K562 (cell line): ENCODE measurements at regions not wholly inside any gene's neighbourhood (a gene's known extent, or its start where the extent isn't known, plus 50 kb on each side); places are given as distances from the start of the nearest gene placed in this dataset.
"Not testable (repeated sequence)": the region's sequence is repeated elsewhere in the genome, so short reads cannot be mapped to it uniquely, and the experiment has no call there.

Experiments
- ATAC-seq: fragments of 200-7000 bp; cut with Tn5 transposase; 3 replicates; pipeline ENCODE4 v1.9.1; 2020; ENCODE audit warnings: moderate library complexity
- BruUV-seq: library from RNA; stranded (reverse); fragments of 400-500 nt; replicated peaks from 2 replicates; lab custom pipeline; 2021; lab: Mats Ljungman, UMichigan
- CTCF ChIA-PET: fragments of 300-600 bp; formaldehyde crosslinking; extraction: SDS; loops from one replicate; lab custom pipeline; 2021; ENCODE audit warnings: low intra/inter-chr PET ratio; lab: Yijun Ruan, JAX
- POLR2A ChIA-PET: fragments of 300-600, 350-650 bp; sonication (Branson Sonifier 250); formaldehyde crosslinking; extraction: SDS; loops from one replicate; lab custom pipeline; 2021; ENCODE audit warnings: antibody characterized with exemption, inconsistent platforms; lab: Yijun Ruan, JAX
- DNase-seq, 4 experiments: peaks; one replicate each; pipeline versions ENCODE4 v3.0.0 to v3.0.0-alpha.2; 2011 to 2018; ENCODE audit warnings: low spot score in 3 of 4, mixed read lengths in 3 of 4; ENCODE audit errors: extremely low read depth in 1 of 4
- FAIRE-seq: peaks from 2 replicates; lab custom pipeline; 2011; peaks lifted over from hg19 to GRCh38; lab: Jason Lieb, UNC
- H2AFZ ChIP-seq: 2 replicates; pipeline ENCODE4 v1.6.0; 2011; ENCODE audit warnings: low read depth, low read length, control low read depth, inconsistent platforms
- H3K27ac ChIP-seq: fragments of 200-600 bp; 3 replicates; pipeline ENCODE4 v1.8.0; 2011; ENCODE audit warnings: low read depth, mild to moderate bottlenecking, control low read depth, inconsistent platforms, low read length, moderate library complexity, mixed read lengths; ENCODE audit errors: extremely low read depth
- H3K27me3 ChIP-seq, 2 experiments: fragments of 300-600 bp in 1 of 2; 2 replicates in 1 of 2; 3 replicates in 1 of 2; pipeline versions ENCODE4 v1.6.0 to v1.8.0; 2011; ENCODE audit warnings: inconsistent platforms in 2 of 2, low read length in 2 of 2, mild to moderate bottlenecking in 1 of 2, mixed read lengths in 1 of 2, moderate library complexity in 1 of 2; ENCODE audit not compliant: control insufficient read depth in 2 of 2, insufficient read depth in 2 of 2
- H3K36me3 ChIP-seq: fragments of 300-600 bp; 3 replicates; pipeline ENCODE4 v1.8.0; 2011; ENCODE audit warnings: mild to moderate bottlenecking, low read length, inconsistent platforms; ENCODE audit not compliant: control insufficient read depth, insufficient read depth
- H3K4me1 ChIP-seq, 2 experiments: fragments of 200-600 bp in 1 of 2; replicated peaks in 1 of 2; 2 replicates in 1 of 2; 3 replicates in 1 of 2; pipeline versions ENCODE4 v1.5.1 to v1.8.0; 2011; ENCODE audit warnings: inconsistent platforms in 2 of 2, low read length in 2 of 2, mild to moderate bottlenecking in 1 of 2, mixed read lengths in 1 of 2, moderate library complexity in 1 of 2; ENCODE audit not compliant: control insufficient read depth in 2 of 2, insufficient read depth in 2 of 2
- H3K4me2 ChIP-seq: 2 replicates; pipeline ENCODE4 v1.6.1; 2011; ENCODE audit warnings: low read length, control low read depth, inconsistent platforms, mixed read lengths; ENCODE audit not compliant: insufficient read depth
- H3K4me3 ChIP-seq: fragments of 200-600 bp; sonication (generic), shearing (Covaris generic); 2 replicates; pipeline ENCODE4 v1.5.1; 2016; ENCODE audit warnings: control low read depth, inconsistent platforms
- H3K79me2 ChIP-seq: fragments of 200-600 bp; 3 replicates; pipeline ENCODE4 v1.8.0; 2011; ENCODE audit warnings: low read length, inconsistent platforms; ENCODE audit not compliant: control insufficient read depth, insufficient read depth
- H3K9ac ChIP-seq, 2 experiments: 2 replicates each; pipeline versions ENCODE4 v1.6.0 to v1.6.1; 2011; ENCODE audit warnings: low read depth in 2 of 2, low read length in 2 of 2, control low read depth in 1 of 2, inconsistent platforms in 1 of 2, mild to moderate bottlenecking in 1 of 2, mixed read lengths in 1 of 2; ENCODE audit not compliant: insufficient read depth in 1 of 2
- H3K9me1 ChIP-seq: one replicate; pipeline ENCODE4 v1.6.0; 2011; ENCODE audit warnings: inconsistent platforms, mild to moderate bottlenecking, low read length, moderate library complexity; ENCODE audit not compliant: control insufficient read depth, insufficient read depth
- H3K9me3 ChIP-seq: replicated peaks from 2 replicates; pipeline ENCODE4 v1.5.1; 2011; ENCODE audit warnings: low read depth, low read length, inconsistent platforms; ENCODE audit not compliant: control insufficient read depth, insufficient read depth
- H4K20me1 ChIP-seq: replicated peaks from 2 replicates; pipeline ENCODE4 v1.6.1; 2011; ENCODE audit warnings: low read length, inconsistent platforms, mixed read lengths; ENCODE audit not compliant: control insufficient read depth, insufficient read depth
- ATF2 ChIP-seq: sonication (generic); formaldehyde crosslinking; IDR thresholded peaks from 2 replicates; pipeline ENCODE4 v1.8.1; 2022; ENCODE audit warnings: missing genetic modification reagents
- BRD4 ChIP-seq: fragments of 200-600 bp; sonication (generic); IDR thresholded peaks from 2 replicates; pipeline ENCODE4 v1.6.1; 2017; ENCODE audit warnings: inconsistent platforms
- CHD1 ChIP-seq: fragments of 200-600 bp; sonication (generic); IDR thresholded peaks from one replicate; pipeline ENCODE4 v1.6.1; 2012; ENCODE audit warnings: mild to moderate bottlenecking, moderate library complexity, low read length, inconsistent platforms
- CREB3L1 ChIP-seq: fragments of 450-650 bp; IDR thresholded peaks from 2 replicates; pipeline ENCODE4 v1.6.1; 2014; ENCODE audit warnings: low read depth, mild to moderate bottlenecking, moderate library complexity, borderline replicate concordance
- DACH1 ChIP-seq: fragments of 450-650 bp; IDR thresholded peaks from 2 replicates; pipeline ENCODE4 v1.6.1; 2018; ENCODE audit not compliant: partially characterized antibody
- IFI16 ChIP-seq: fragments of 250-450 bp; sonication (Bioruptor Pico); IDR thresholded peaks from 2 replicates; pipeline ENCODE4 v2.1.2; 2022; ENCODE audit warnings: mild to moderate bottlenecking, inconsistent platforms
- NCOA1 ChIP-seq: fragments of 450-650 bp; IDR thresholded peaks from 2 replicates; pipeline ENCODE4 v1.6.1; 2016; ENCODE audit warnings: low read depth
- PHB ChIP-seq: fragments of 250-450 bp; sonication (Bioruptor Pico); IDR thresholded peaks from 2 replicates; pipeline ENCODE4 v1.5.0; 2021
- WGBS: fragments of 100-300 bp; shearing (Covaris generic); methylation state at CpG from one replicate; pipeline ENCODE4 v1.1.6; 2016; ENCODE audit warnings: low coverage, mixed read lengths; ENCODE audit not compliant: insufficient coverage; ENCODE audit errors: missing lambda C conversion rate; 5-methylcytosine and 5-hydroxymethylcytosine counted together
- in situ Hi-C: fragments of 300-500 bp; cut with MboI; formaldehyde crosslinking; loops from 4 replicates; pipeline ENCODE4 v1.15.0; 2018; ENCODE audit warnings: inconsistent platforms, mixed read lengths
- intact Hi-C: fragments of 100-400 bp; cut with micrococcal nuclease; formaldehyde crosslinking; loops from 2 replicates; pipeline ENCODE4 v1.14.2; 2022

GRCh38 chr22:47304191-47304831, 541.9 kb downstream of the TBC1D22A start (continued):
- TF ChIP-seq ATF2 (CRISPR knock-in tag) (no peak), PHB (CRISPR knock-in tag) (no peak), BRD4 (no peak), NCOA1 (no peak), IFI16 (CRISPR knock-in tag) (no peak), CREB3L1 (no peak), DACH1 (no peak)
- TF ChIP-seq, all 486 proteins: peak for 0

DNA sequence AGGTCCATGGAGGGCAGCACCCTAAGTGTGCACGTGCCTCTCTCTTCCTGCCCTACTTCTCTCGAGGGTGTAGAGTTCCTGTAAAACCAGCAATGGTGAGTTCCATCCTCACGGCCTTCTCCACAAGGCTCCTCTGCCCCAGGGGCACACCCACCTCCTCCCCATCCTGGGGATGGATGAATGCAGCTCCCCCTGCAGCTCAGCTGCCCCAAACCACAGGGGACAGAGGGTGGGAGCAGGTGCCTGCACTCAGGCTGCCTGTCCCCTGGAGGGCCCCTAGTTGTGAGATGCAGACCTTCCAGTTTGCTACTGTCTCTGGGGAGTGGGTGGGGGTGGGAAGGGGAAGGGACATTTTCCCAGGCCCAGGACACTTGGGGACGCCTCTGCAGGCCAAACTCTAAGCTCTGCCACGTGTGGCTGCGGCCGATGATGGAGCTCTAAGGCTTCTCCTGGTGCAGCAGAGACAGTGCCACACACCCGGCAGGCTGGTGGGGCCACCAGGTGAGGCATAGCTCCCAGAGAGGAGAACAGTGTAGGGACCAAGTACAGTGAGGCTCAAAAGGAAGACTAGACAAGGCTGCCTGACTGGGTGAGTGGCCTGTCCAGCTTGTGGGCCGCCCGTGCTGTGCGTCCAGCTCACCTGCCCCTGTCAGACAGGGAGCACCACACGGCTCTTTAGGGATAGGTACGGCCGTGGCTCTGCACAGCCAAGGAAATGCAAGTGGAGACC, 540.9 kb downstream of the TBC1D22A start:
- ATAC-seq (no peak), FAIRE-seq (no peak), DNase-seq (no peak)
- H3K4me3 ChIP-seq, result no peak overlapping the region
- H3K4me1 ChIP-seq, result peaks cover 0 to 6% of the 10 kb centered on the region in 2 experiments; a peak in 3 of 5 replicates
- TF ChIP-seq CHD1, result no peak
- peaks cover 0 to 36% of the 10 kb centered on the region in 2 experiments; a peak in 2 of 5 replicates for H3K27me3 ChIP-seq
- H3K79me2 ChIP-seq, result no peaks in the 10 kb centered on the region
- ChIA-PET POLR2A (interaction anchor here (0.8 kb wide), 1 partner anchor 31 kb away, joined by 3 read pairs; no protein-coding TSS in a partner anchor), CTCF (no interaction called here)
- no peak overlapping the region for H3K4me2 ChIP-seq
- no peaks in the 10 kb centered on the region for H3K9me1 ChIP-seq
- no peak overlapping the region for H3K27ac ChIP-seq
- H2AFZ ChIP-seq, result no peak overlapping the region
- intact Hi-C loops (no loop called here), in situ Hi-C loops (no loop called here)
- 5% methylated on average over 7 of the region's 14 CpGs for WGBS
- H4K20me1 ChIP-seq, result no peaks in the 10 kb centered on the region
- no peaks in the 10 kb centered on the region for H3K36me3 ChIP-seq
- H3K9ac ChIP-seq, result no peak overlapping the region
- BruUV-seq, result no TSS peak
- no peaks in the 10 kb centered on the region for H3K9me3 ChIP-seq

DNA sequence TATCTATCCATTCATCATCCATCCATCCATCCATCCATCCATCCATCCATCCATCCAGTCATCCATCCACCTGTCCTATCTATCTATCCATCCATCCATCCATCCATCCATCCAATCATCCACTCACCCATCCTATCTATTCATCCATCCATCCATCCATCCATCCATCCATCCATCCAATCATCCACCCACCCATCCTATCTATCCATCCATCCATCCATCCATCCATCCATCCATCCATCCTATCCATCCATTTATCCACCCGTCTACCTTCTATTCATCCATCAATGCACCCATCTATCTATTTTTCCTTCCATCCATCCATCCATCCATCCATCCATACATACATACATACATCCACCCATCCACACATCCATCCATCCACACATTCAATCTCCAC, 540.1 kb downstream of the TBC1D22A start:
- H3K27me3 ChIP-seq, result peaks cover 0 to 42% of the 10 kb centered on the region in 2 experiments; a peak in 2 of 5 replicates
- H3K27ac ChIP-seq, in situ Hi-C loops, H3K9me3 ChIP-seq, H3K4me2 ChIP-seq, H4K20me1 ChIP-seq, DNase-seq, H3K4me1 ChIP-seq, H3K36me3 ChIP-seq, ATAC-seq, H3K9ac ChIP-seq, FAIRE-seq, H3K79me2 ChIP-seq, H3K4me3 ChIP-seq, intact Hi-C loops, CTCF ChIA-PET, H3K9me1 ChIP-seq, H2AFZ ChIP-seq, BruUV-seq: not testable (repeated sequence)
- POLR2A ChIA-PET, result interaction anchor here (0.6 kb wide), 1 partner anchor 872 kb away, joined by 3 read pairs; no protein-coding TSS in a partner anchor
- 0% methylated on average over 1 of the region's 1 CpG for WGBS
